GM19455 (cell line): ENCODE measurements at regions not wholly inside any gene's neighbourhood (a gene's known extent, or its start where the extent isn't known, plus 50 kb on each side); places are given as distances from the start of the nearest gene placed in this dataset.
"Not testable (repeated sequence)": the region's sequence is repeated elsewhere in the genome, so short reads cannot be mapped to it uniquely, and the experiment has no call there.

Experiments used
- ATAC-seq: cut with Tn5 transposase; IDR thresholded peaks from one replicate; pipeline ENCODE4 v1.9.1; 2021; ENCODE audit not compliant: unreplicated experiment

- no peak for ATAC-seq
Measured at GRCh38 chr1:192418552-192419285, 101.9 kb downstream of the RGS21 start.

- no peak for ATAC-seq
Measured at GRCh38 chr1:192430644-192431043, 113.9 kb downstream of the RGS21 start.

GRCh38 chr1:192435704-192436103 is 118.9 kb downstream of the RGS21 start:
- ATAC-seq: no peak

GRCh38 chr1:192436441-192437078 is 119.8 kb downstream of the RGS21 start:
- ATAC-seq: no peak

- no peak for ATAC-seq
Measured at GRCh38 chr1:192438737-192439136, 121.9 kb downstream of the RGS21 start.

GRCh38 chr1:192439373-192440025 is 122.7 kb downstream of the RGS21 start:
- no peak for ATAC-seq

GRCh38 chr1:192441492-192441891 is 124.7 kb downstream of the RGS21 start:
- ATAC-seq: no peak

GRCh38 chr1:192442736-192443135 is 125.9 kb downstream of the RGS21 start:
- no peak for ATAC-seq

GRCh38 chr1:192443616-192444015 is 126.8 kb downstream of the RGS21 start:
- ATAC-seq: no peak

- ATAC-seq: no peak
Measured at GRCh38 chr1:192445241-192445640, 128.4 kb downstream of the RGS21 start.

GRCh38 chr1:192445839-192446489 is 129.2 kb downstream of the RGS21 start:
- no peak for ATAC-seq

- ATAC-seq: no peak
Measured at GRCh38 chr1:192448026-192448578, 127.5 kb upstream of the RGS1 start.

- no peak for ATAC-seq
Measured at GRCh38 chr1:192453360-192453992, 122.1 kb upstream of the RGS1 start.

- no peak for ATAC-seq
Measured at GRCh38 chr1:192459467-192459866, 116.1 kb upstream of the RGS1 start.

GRCh38 chr1:192461684-192462083 is 113.9 kb upstream of the RGS1 start:
- ATAC-seq: no peak

GRCh38 chr1:192462616-192463015 is 113.0 kb upstream of the RGS1 start:
- ATAC-seq: no peak

GRCh38 chr1:192463661-192464060 is 111.9 kb upstream of the RGS1 start:
- no peak for ATAC-seq

- not testable (repeated sequence) for ATAC-seq
Measured at GRCh38 chr1:192465221-192465620, 110.4 kb upstream of the RGS1 start.

GRCh38 chr1:192474080-192474683 is 101.4 kb upstream of the RGS1 start:
- ATAC-seq: no peak

GRCh38 chr1:192475329-192475728 is 100.2 kb upstream of the RGS1 start:
- ATAC-seq: no peak
